ENCODE measurements at regions not wholly inside any gene's neighbourhood (a gene's known extent, or its start where the extent isn't known, plus 50 kb on each side); places are given as distances from the start of the nearest gene placed in this dataset.

- TF ChIP-seq GATA2 (IDR thresholded peaks at IDR 0.05; ENCODE audit: low read depth, low read length) (no peak), GATA3 (IDR thresholded peaks at IDR 0.05; ENCODE audit: low read depth, low read length) (no peak)
Measured at GRCh38 chr18:8988260-8988871, 114.1 kb upstream of the NDUFV2 start.
